ENCODE measurements at regions not wholly inside any gene's neighbourhood (a gene's known extent, or its start where the extent isn't known, plus 50 kb on each side); places are given as distances from the start of the nearest gene placed in this dataset.

DNA sequence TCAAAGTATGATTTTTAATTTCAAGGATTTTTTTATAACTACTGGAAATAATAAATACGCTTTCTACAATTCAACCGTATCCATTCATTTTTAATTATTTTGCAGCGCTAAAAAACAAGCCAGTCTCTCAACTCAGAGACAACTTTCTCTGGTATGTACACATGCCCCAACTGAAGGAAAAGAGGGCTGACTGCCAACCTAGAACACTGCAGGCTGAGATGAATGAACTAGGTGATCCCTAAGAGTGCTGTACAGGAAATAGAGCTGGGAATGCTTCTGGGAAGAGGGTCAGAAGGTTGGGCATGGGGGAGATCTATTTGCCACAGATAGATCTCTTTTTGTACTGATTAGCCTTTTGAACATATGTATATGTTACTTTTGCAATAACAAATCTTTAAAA, 460.1 kb downstream of the NR4A2 start:
- H3K14ac ChIP-seq (ENCODE audit: low read length) = no peak overlapping the region
- H3K27me3 ChIP-seq (ENCODE audit: control insufficient read depth in 3 of 3, insufficient read depth in 3 of 3, low read depth in 1 of 3, low read length in 3 of 3) = no peaks in the 10 kb centered on the region
- H3K23ac ChIP-seq (ENCODE audit: low read depth, low read length, poor library complexity) = no peak overlapping the region
- no peak overlapping the region for H3K4me3 ChIP-seq (ENCODE audit: low read length in 2 of 2)
- no peaks in the 10 kb centered on the region for H3K4me1 ChIP-seq (ENCODE audit: control insufficient read depth in 2 of 2, insufficient read depth in 1 of 2, low read depth in 1 of 2, low read length in 2 of 2)
- no peak overlapping the region for H3K4me2 ChIP-seq (ENCODE audit: insufficient read depth, low read length, poor library complexity, severe bottlenecking)
- H2BK15ac ChIP-seq (ENCODE audit: low read length) = no peak overlapping the region
- no peak overlapping the region for H4K91ac ChIP-seq (ENCODE audit: low read depth, low read length, poor library complexity)
- no peak overlapping the region for H2AK5ac ChIP-seq (ENCODE audit: low read depth, low read length)
- no peak overlapping the region for H2BK12ac ChIP-seq (ENCODE audit: low read length)
- H3K9me3 ChIP-seq (replicated peaks in 1 of 2; ENCODE audit: control insufficient read depth in 2 of 2, insufficient read depth in 1 of 2, low read depth in 1 of 2, low read length in 2 of 2) = peaks cover 0 to 1% of the 10 kb centered on the region in 2 donors
- no peak overlapping the region for H4K8ac ChIP-seq (ENCODE audit: low read depth, low read length)
- H3K9ac ChIP-seq (ENCODE audit: low read depth, low read length, poor library complexity) = no peak overlapping the region
- no peak overlapping the region for H2BK120ac ChIP-seq (ENCODE audit: low read depth, low read length)
- H3K27ac ChIP-seq (replicated peaks; ENCODE audit: low read length) = no peak overlapping the region
- WGBS, 2 donors (ENCODE audit: extremely low coverage in 2 of 2, insufficient read length in 2 of 2, insufficient replicate concordance in 1 of 2) = no CpG with 5 or more reads among the region's 3 CpGs
- H2AFZ ChIP-seq (ENCODE audit: low read length) = no peak overlapping the region
- no peaks in the 10 kb centered on the region for H3K36me3 ChIP-seq (replicated peaks in 1 of 2; ENCODE audit: control insufficient read depth in 2 of 2, insufficient read depth in 2 of 2, low read length in 2 of 2)
- DNase-seq (ENCODE audit: low spot score) = no peak
- H3K79me1 ChIP-seq (ENCODE audit: low read depth, low read length) = no peaks in the 10 kb centered on the region
- no peak overlapping the region for H3K4ac ChIP-seq (ENCODE audit: low read length)
- no peak overlapping the region for H2BK5ac ChIP-seq (ENCODE audit: low read length)
- H3K18ac ChIP-seq (ENCODE audit: low read length) = no peak overlapping the region

DNA sequence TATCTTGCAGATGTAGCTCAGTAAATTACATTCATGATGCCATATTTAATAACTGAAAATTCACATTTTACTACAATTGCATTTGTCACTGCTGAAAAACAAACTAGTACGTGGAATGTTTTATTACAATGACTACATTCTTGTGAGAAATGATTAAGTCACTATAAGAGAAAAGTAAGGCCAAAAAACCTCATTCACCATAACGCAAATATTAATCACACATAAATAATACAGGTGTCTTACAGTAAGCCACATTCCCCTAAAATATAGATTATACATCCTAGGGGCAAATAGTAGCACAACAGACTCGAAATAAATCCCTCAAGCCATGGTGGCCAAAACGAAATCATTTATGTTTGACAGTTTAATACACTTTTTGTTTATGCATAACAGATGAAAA, 460.6 kb downstream of the NR4A2 start:
- Histone ChIP-seq H3K4ac (ENCODE audit: low read length) (no peak overlapping the region), H2BK15ac (ENCODE audit: low read length) (no peak overlapping the region), H3K36me3 (replicated peaks in 1 of 2; ENCODE audit: control insufficient read depth in 2 of 2, insufficient read depth in 2 of 2, low read length in 2 of 2) (no peaks in the 10 kb centered on the region), H3K9ac (ENCODE audit: low read depth, low read length, poor library complexity) (no peak overlapping the region), H2BK5ac (ENCODE audit: low read length) (no peak overlapping the region), H2BK120ac (ENCODE audit: low read depth, low read length) (no peak overlapping the region), H3K4me1 (ENCODE audit: control insufficient read depth in 2 of 2, insufficient read depth in 1 of 2, low read depth in 1 of 2, low read length in 2 of 2) (no peaks in the 10 kb centered on the region), H3K4me3 (ENCODE audit: low read length in 2 of 2) (no peak overlapping the region), H4K8ac (ENCODE audit: low read depth, low read length) (no peak overlapping the region), H2BK12ac (ENCODE audit: low read length) (no peak overlapping the region), H2AK5ac (ENCODE audit: low read depth, low read length) (no peak overlapping the region), H3K14ac (ENCODE audit: low read length) (no peak overlapping the region), H3K79me1 (ENCODE audit: low read depth, low read length) (no peaks in the 10 kb centered on the region), H3K27ac (replicated peaks; ENCODE audit: low read length) (no peak overlapping the region), H4K91ac (ENCODE audit: low read depth, low read length, poor library complexity) (no peak overlapping the region), H3K18ac (ENCODE audit: low read length) (no peak overlapping the region), H3K27me3 (ENCODE audit: control insufficient read depth in 3 of 3, insufficient read depth in 3 of 3, low read depth in 1 of 3, low read length in 3 of 3) (no peaks in the 10 kb centered on the region), H2AFZ (ENCODE audit: low read length) (no peak overlapping the region), H3K23ac (ENCODE audit: low read depth, low read length, poor library complexity) (no peak overlapping the region), H3K9me3 (replicated peaks in 1 of 2; ENCODE audit: control insufficient read depth in 2 of 2, insufficient read depth in 1 of 2, low read depth in 1 of 2, low read length in 2 of 2) (peaks cover 0 to 1% of the 10 kb centered on the region in 2 donors), H3K4me2 (ENCODE audit: insufficient read depth, low read length, poor library complexity, severe bottlenecking) (no peak overlapping the region)
- 100% methylated on average over 1 of the region's 4 CpGs; no CpG with 5 or more reads in 1 of the 2 donors for WGBS, 2 donors (ENCODE audit: extremely low coverage in 2 of 2, insufficient read length in 2 of 2, insufficient replicate concordance in 1 of 2)
- no peak for DNase-seq (ENCODE audit: low spot score)

DNA sequence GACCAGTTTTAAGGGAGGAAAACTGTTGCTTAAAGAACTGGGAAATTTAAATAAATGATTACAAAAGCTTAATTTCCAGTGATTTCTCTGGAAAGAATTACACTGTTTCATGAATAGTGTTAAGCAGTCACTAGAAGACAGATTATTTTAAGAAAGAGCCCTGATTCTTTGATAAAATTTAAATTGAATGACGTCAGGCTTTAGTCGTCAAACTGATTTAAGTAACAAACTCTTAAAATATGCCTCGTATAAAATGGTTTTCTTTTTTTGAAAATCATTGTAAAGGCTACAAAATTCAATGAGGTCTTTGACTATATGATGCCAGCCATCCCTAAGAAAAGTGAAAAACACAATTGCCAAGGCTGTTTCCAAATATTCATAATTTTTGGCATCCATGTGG, 465.0 kb downstream of the NR4A2 start:
- Histone ChIP-seq H3K9me3 (replicated peaks in 1 of 2; ENCODE audit: control insufficient read depth in 2 of 2, insufficient read depth in 1 of 2, low read depth in 1 of 2, low read length in 2 of 2) (no peaks in the 10 kb centered on the region), H3K18ac (ENCODE audit: low read length) (no peak overlapping the region), H3K23ac (ENCODE audit: low read depth, low read length, poor library complexity) (no peak overlapping the region), H2AK5ac (ENCODE audit: low read depth, low read length) (no peak overlapping the region), H3K4me2 (ENCODE audit: insufficient read depth, low read length, poor library complexity, severe bottlenecking) (no peak overlapping the region), H2BK120ac (ENCODE audit: low read depth, low read length) (no peak overlapping the region), H3K79me1 (ENCODE audit: low read depth, low read length) (no peaks in the 10 kb centered on the region), H3K4me1 (ENCODE audit: control insufficient read depth in 2 of 2, insufficient read depth in 1 of 2, low read depth in 1 of 2, low read length in 2 of 2) (no peaks in the 10 kb centered on the region), H3K36me3 (replicated peaks in 1 of 2; ENCODE audit: control insufficient read depth in 2 of 2, insufficient read depth in 2 of 2, low read length in 2 of 2) (no peaks in the 10 kb centered on the region), H2BK12ac (ENCODE audit: low read length) (no peak overlapping the region), H3K4ac (ENCODE audit: low read length) (no peak overlapping the region), H4K91ac (ENCODE audit: low read depth, low read length, poor library complexity) (no peak overlapping the region), H2BK5ac (ENCODE audit: low read length) (no peak overlapping the region), H3K4me3 (ENCODE audit: low read length in 2 of 2) (no peak overlapping the region), H3K27me3 (ENCODE audit: control insufficient read depth in 3 of 3, insufficient read depth in 3 of 3, low read depth in 1 of 3, low read length in 3 of 3) (no peaks in the 10 kb centered on the region), H2BK15ac (ENCODE audit: low read length) (no peak overlapping the region), H3K27ac (replicated peaks; ENCODE audit: low read length) (no peak overlapping the region), H3K14ac (ENCODE audit: low read length) (no peak overlapping the region), H2AFZ (ENCODE audit: low read length) (no peak overlapping the region), H3K9ac (ENCODE audit: low read depth, low read length, poor library complexity) (no peak overlapping the region), H4K8ac (ENCODE audit: low read depth, low read length) (no peak overlapping the region)
- no CpG with 5 or more reads among the region's 3 CpGs for WGBS, 2 donors (ENCODE audit: extremely low coverage in 2 of 2, insufficient read length in 2 of 2, insufficient replicate concordance in 1 of 2)
- no peak for DNase-seq (ENCODE audit: low spot score)

DNA sequence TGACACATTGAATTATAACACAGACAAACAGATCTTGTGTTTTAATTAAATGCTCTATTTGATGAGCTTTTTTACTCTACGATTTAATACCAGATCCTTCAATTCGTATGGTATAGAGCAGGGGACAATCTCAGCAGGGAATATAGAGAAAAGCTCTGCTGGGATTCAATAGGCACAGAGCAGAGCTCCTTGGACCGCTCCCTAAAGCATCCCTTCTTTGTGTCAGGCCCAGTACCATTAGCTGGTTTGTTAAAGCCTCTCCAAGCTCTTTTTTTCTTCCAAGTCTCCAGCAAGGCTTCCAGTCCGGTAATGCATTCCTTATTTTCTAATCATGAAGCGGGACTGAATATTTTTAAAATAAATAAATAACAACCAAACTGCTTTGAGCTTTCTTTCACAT, 466.0 kb downstream of the NR4A2 start:
- Histone ChIP-seq H3K14ac (ENCODE audit: low read length) (no peak overlapping the region), H2BK12ac (ENCODE audit: low read length) (no peak overlapping the region), H3K4me2 (ENCODE audit: insufficient read depth, low read length, poor library complexity, severe bottlenecking) (no peak overlapping the region), H3K36me3 (replicated peaks in 1 of 2; ENCODE audit: control insufficient read depth in 2 of 2, insufficient read depth in 2 of 2, low read length in 2 of 2) (no peaks in the 10 kb centered on the region), H4K91ac (ENCODE audit: low read depth, low read length, poor library complexity) (no peak overlapping the region), H3K4me1 (ENCODE audit: control insufficient read depth in 2 of 2, insufficient read depth in 1 of 2, low read depth in 1 of 2, low read length in 2 of 2) (no peaks in the 10 kb centered on the region), H3K18ac (ENCODE audit: low read length) (no peak overlapping the region), H3K4ac (ENCODE audit: low read length) (no peak overlapping the region), H3K79me1 (ENCODE audit: low read depth, low read length) (no peaks in the 10 kb centered on the region), H3K9ac (ENCODE audit: low read depth, low read length, poor library complexity) (no peak overlapping the region), H2BK15ac (ENCODE audit: low read length) (no peak overlapping the region), H3K23ac (ENCODE audit: low read depth, low read length, poor library complexity) (no peak overlapping the region), H3K4me3 (ENCODE audit: low read length in 2 of 2) (no peak overlapping the region), H3K27me3 (ENCODE audit: control insufficient read depth in 3 of 3, insufficient read depth in 3 of 3, low read depth in 1 of 3, low read length in 3 of 3) (no peaks in the 10 kb centered on the region), H2BK120ac (ENCODE audit: low read depth, low read length) (no peak overlapping the region), H3K9me3 (replicated peaks in 1 of 2; ENCODE audit: control insufficient read depth in 2 of 2, insufficient read depth in 1 of 2, low read depth in 1 of 2, low read length in 2 of 2) (no peaks in the 10 kb centered on the region), H2BK5ac (ENCODE audit: low read length) (no peak overlapping the region), H2AFZ (ENCODE audit: low read length) (no peak overlapping the region), H4K8ac (ENCODE audit: low read depth, low read length) (no peak overlapping the region), H2AK5ac (ENCODE audit: low read depth, low read length) (no peak overlapping the region), H3K27ac (replicated peaks; ENCODE audit: low read length) (no peak overlapping the region)
- peak; percentile 6 for DNase-seq (ENCODE audit: low spot score)
- WGBS, 2 donors (ENCODE audit: extremely low coverage in 2 of 2, insufficient read length in 2 of 2, insufficient replicate concordance in 1 of 2) = no CpG with 5 or more reads among the region's 5 CpGs

Data from neuronal stem cell (in vitro differentiated cells).